H1 (cell line): ENCODE measurements at regions not wholly inside any gene's neighbourhood (a gene's known extent, or its start where the extent isn't known, plus 50 kb on each side); places are given as distances from the start of the nearest gene placed in this dataset.

Experiments used
- CTCF ChIA-PET: fragments of 300-600 bp; sonication (Branson Sonifier 250); formaldehyde crosslinking; loops from one replicate; lab custom pipeline; 2021; ENCODE audit not compliant: partially characterized antibody; lab: Charles Lee
- POLR2A ChIA-PET: fragments of 300-600 bp; sonication (Branson Sonifier 250); formaldehyde crosslinking; loops from one replicate; lab custom pipeline; 2021; ENCODE audit warnings: inconsistent platforms; ENCODE audit not compliant: partially characterized antibody; lab: Charles Lee
- DNase-seq, 2 experiments: peaks; one replicate each; pipeline versions ENCODE4 v3.0.0 to v3.0.0-alpha.2; 2010 to 2022; ENCODE audit warnings: low spot score in 2 of 2, low read depth in 1 of 2, mixed read lengths in 1 of 2
- FAIRE-seq: peaks from 2 replicates; lab custom pipeline; 2011; peaks lifted over from hg19 to GRCh38; lab: Jason Lieb, UNC
- H2AFZ ChIP-seq: 2 replicates; pipeline ENCODE4 v1.8.1; 2012; ENCODE audit warnings: low read length, inconsistent platforms
- H2AK5ac ChIP-seq: 2 replicates; pipeline ENCODE4 v1.6.1; 2013; ENCODE audit warnings: low read depth, low read length
- H2BK120ac ChIP-seq: replicated peaks from 2 replicates; pipeline ENCODE3; 2013; ENCODE audit warnings: low read depth, low read length, inconsistent platforms
- H2BK12ac ChIP-seq: 2 replicates; pipeline ENCODE4 v1.6.1; 2013; ENCODE audit warnings: low read depth, low read length
- H2BK15ac ChIP-seq: 2 replicates; pipeline ENCODE4 v1.6.1; 2013; ENCODE audit warnings: low read length
- H2BK20ac ChIP-seq: 2 replicates; pipeline ENCODE4 v1.6.1; 2013; ENCODE audit warnings: low read length
- H2BK5ac ChIP-seq: 2 replicates; pipeline ENCODE4 v1.6.1; 2013; ENCODE audit warnings: low read depth, low read length
- H3K14ac ChIP-seq: 2 replicates; pipeline ENCODE4 v1.6.1; 2013; ENCODE audit warnings: inconsistent platforms; ENCODE audit not compliant: insufficient read length
- H3K18ac ChIP-seq: 2 replicates; pipeline ENCODE4 v1.6.1; 2013; ENCODE audit warnings: low read length; ENCODE audit errors: extremely low read depth
- H3K23ac ChIP-seq: 2 replicates; pipeline ENCODE4 v1.6.1; 2013; ENCODE audit warnings: inconsistent platforms; ENCODE audit not compliant: insufficient read length
- H3K23me2 ChIP-seq: 2 replicates; pipeline ENCODE4 v1.6.1; 2013; ENCODE audit warnings: low read depth, low read length
- H3K27ac ChIP-seq: 2 replicates; pipeline ENCODE4 v1.6.1; 2011; ENCODE audit warnings: low read depth, low read length, inconsistent platforms
- H3K27me3 ChIP-seq, 4 experiments: replicated peaks in 1 of 4; 1 replicate in 1 of 4; 2 replicates in 3 of 4; pipeline versions ENCODE4 v1.6.1 to v1.8.1; 2011 to 2013; ENCODE audit warnings: low read length in 3 of 4, mild to moderate bottlenecking in 3 of 4, inconsistent platforms in 2 of 4, mixed read lengths in 2 of 4, moderate library complexity in 1 of 4; ENCODE audit not compliant: control insufficient read depth in 3 of 4, insufficient read depth in 3 of 4; ENCODE audit errors: extremely low read depth in 1 of 4
- H3K36me3 ChIP-seq, 4 experiments: 2 replicates each; pipeline versions ENCODE4 v1.6.1 to v1.8.1; 2011 to 2013; ENCODE audit warnings: mild to moderate bottlenecking in 4 of 4, low read length in 3 of 4, moderate library complexity in 2 of 4, control low read depth in 1 of 4, inconsistent platforms in 1 of 4; ENCODE audit not compliant: insufficient read depth in 4 of 4, control insufficient read depth in 2 of 4
- H3K4ac ChIP-seq: replicated peaks from 2 replicates; pipeline ENCODE3; 2013; ENCODE audit warnings: low read length, low read depth, mixed read lengths, inconsistent platforms; ENCODE audit not compliant: insufficient read length
- H3K4me1 ChIP-seq, 4 experiments: replicated peaks in 1 of 4; 1 replicate in 1 of 4; 2 replicates in 3 of 4; pipeline versions ENCODE4 v1.6.1 to v1.8.1; 2011 to 2013; ENCODE audit warnings: low read length in 3 of 4, inconsistent platforms in 2 of 4, mixed read lengths in 1 of 4; ENCODE audit not compliant: insufficient read depth in 4 of 4, control insufficient read depth in 3 of 4
- H3K4me2 ChIP-seq, 2 experiments: 2 replicates each; pipeline versions ENCODE4 v1.6.1 to v1.8.1; 2011 to 2013; ENCODE audit warnings: low read depth in 2 of 2, low read length in 2 of 2, control low read depth in 1 of 2, inconsistent platforms in 1 of 2, mild to moderate bottlenecking in 1 of 2; ENCODE audit not compliant: insufficient read depth in 1 of 2
- H3K4me3 ChIP-seq, 4 experiments: fragments of 200-600, 300-600 bp in 1 of 4; sonication (generic), shearing (Covaris generic), sonication (Bioruptor Twin) in 1 of 4; 2 replicates each; pipeline versions ENCODE4 v1.5.1 to v1.8.1; 2011 to 2016; ENCODE audit warnings: low read length in 4 of 4, low read depth in 3 of 4, control low read depth in 2 of 4, inconsistent platforms in 2 of 4, mild to moderate bottlenecking in 2 of 4, mixed read lengths in 1 of 4, moderate library complexity in 1 of 4; ENCODE audit not compliant: insufficient read depth in 2 of 4; ENCODE audit errors: extremely low read depth in 1 of 4
- H3K56ac ChIP-seq: replicated peaks from 2 replicates; pipeline ENCODE3; 2013; ENCODE audit warnings: low read depth, mild to moderate bottlenecking, mixed read lengths, low read length, inconsistent platforms; ENCODE audit not compliant: insufficient read length
- H3K79me1 ChIP-seq: 2 replicates; pipeline ENCODE4 v1.6.1; 2013; ENCODE audit warnings: low read depth, low read length, control low read depth
- H3K79me2 ChIP-seq, 2 experiments: 2 replicates each; pipeline versions ENCODE4 v1.6.1 to v1.8.1; 2012 to 2013; ENCODE audit warnings: low read length in 2 of 2, mild to moderate bottlenecking in 2 of 2, inconsistent platforms in 1 of 2; ENCODE audit not compliant: insufficient read depth in 2 of 2, control insufficient read depth in 1 of 2
- H3K9ac ChIP-seq, 4 experiments: replicated peaks in 1 of 4; 1 replicate in 1 of 4; 2 replicates in 3 of 4; pipeline versions ENCODE4 v1.6.1 to v1.8.1; 2011 to 2013; ENCODE audit warnings: low read depth in 3 of 4, low read length in 3 of 4, control low read depth in 2 of 4, mild to moderate bottlenecking in 2 of 4, moderate library complexity in 2 of 4, inconsistent platforms in 1 of 4; ENCODE audit errors: extremely low read depth in 1 of 4
- H3K9me3 ChIP-seq, 2 experiments: 2 replicates each; pipeline versions ENCODE4 v1.6.1 to v1.8.1; 2012 to 2013; ENCODE audit warnings: mild to moderate bottlenecking in 2 of 2, moderate library complexity in 2 of 2, control low read depth in 1 of 2, inconsistent platforms in 1 of 2, low read depth in 1 of 2, low read length in 1 of 2, mixed read lengths in 1 of 2; ENCODE audit not compliant: insufficient read depth in 2 of 2
- H4K20me1 ChIP-seq, 2 experiments: replicated peaks in 1 of 2; 2 replicates each; pipeline versions ENCODE3 to v1.8.1; 2011 to 2013; ENCODE audit warnings: inconsistent platforms in 2 of 2, low read length in 2 of 2, mild to moderate bottlenecking in 1 of 2; ENCODE audit not compliant: insufficient read depth in 2 of 2, control insufficient read depth in 1 of 2
- H4K5ac ChIP-seq: 2 replicates; pipeline ENCODE4 v1.6.1; 2013; ENCODE audit warnings: low read length, low read depth, mixed read lengths, inconsistent platforms; ENCODE audit not compliant: insufficient read length
- H4K8ac ChIP-seq: 2 replicates; pipeline ENCODE4 v1.8.0; 2013; ENCODE audit warnings: mild to moderate bottlenecking, moderate library complexity, low read length, inconsistent platforms; ENCODE audit not compliant: insufficient read depth; ENCODE audit errors: extremely low read depth
- H4K91ac ChIP-seq: replicated peaks from 2 replicates; pipeline ENCODE3; 2013; ENCODE audit warnings: low read length, mixed read lengths, inconsistent platforms; ENCODE audit not compliant: insufficient read length
- ASH2L ChIP-seq: fragments of 200-600, 300-600 bp; sonication (generic); IDR thresholded peaks from one replicate; pipeline ENCODE4 v1.7.1; 2017; ENCODE audit warnings: low read length
- BACH1 ChIP-seq: IDR thresholded peaks from 2 replicates; pipeline ENCODE4 v1.6.1; 2012; ENCODE audit warnings: low read length, improper control_type of control experiment
- CREB1 ChIP-seq: IDR thresholded peaks from 2 replicates; pipeline ENCODE4 v1.6.1; 2012; ENCODE audit warnings: inconsistent platforms
- CTCF ChIP-seq, 3 experiments: IDR thresholded peaks; 1 replicate in 2 of 3; 2 replicates in 1 of 3; pipeline versions ENCODE4 v1.5.1 to v1.6.1; 2011; ENCODE audit warnings: low read length in 3 of 3, mild to moderate bottlenecking in 3 of 3, inconsistent platforms in 2 of 3, low read depth in 1 of 3, moderate library complexity in 1 of 3; ENCODE audit not compliant: insufficient read depth in 1 of 3; ENCODE audit errors: control extremely low read depth in 1 of 3
- EP300 ChIP-seq, 2 experiments: IDR thresholded peaks; 1 replicate in 1 of 2; 2 replicates in 1 of 2; pipeline ENCODE4 v1.6.1; 2011 to 2012; ENCODE audit warnings: low read depth in 2 of 2, low read length in 2 of 2, mild to moderate bottlenecking in 2 of 2, borderline replicate concordance in 1 of 2, inconsistent platforms in 1 of 2, moderate library complexity in 1 of 2
- MAFK ChIP-seq: IDR thresholded peaks from 2 replicates; pipeline ENCODE4 v1.6.1; 2012; ENCODE audit warnings: low read depth, mild to moderate bottlenecking, improper control_type of control experiment, low read length
- MAX ChIP-seq: IDR thresholded peaks from 2 replicates; pipeline ENCODE4 v1.6.1; 2012; ENCODE audit warnings: inconsistent platforms
- NRF1 ChIP-seq: IDR thresholded peaks from 2 replicates; pipeline ENCODE4 v1.6.1; 2011; ENCODE audit warnings: mild to moderate bottlenecking, low read depth, low read length, improper control_type of control experiment
- POLR2AphosphoS5 ChIP-seq: IDR thresholded peaks from 2 replicates; pipeline ENCODE4 v1.6.1; 2011; ENCODE audit warnings: low read depth, low read length
- RNF2 ChIP-seq: fragments of 200-900, 300-1000 bp; sonication (generic); IDR thresholded peaks from 2 replicates; pipeline ENCODE4 v1.7.1; 2016; ENCODE audit warnings: borderline replicate concordance, low read depth, mild to moderate bottlenecking, antibody characterized with exemption, low read length; ENCODE audit not compliant: poor library complexity, severe bottlenecking; ENCODE audit errors: missing control alignments
- SAP30 ChIP-seq: fragments of 300-600 bp; sonication (generic); IDR thresholded peaks from 2 replicates; pipeline ENCODE4 v1.7.1; 2012; ENCODE audit warnings: low read length, moderate library complexity, mild to moderate bottlenecking, inconsistent platforms; ENCODE audit not compliant: insufficient read depth, insufficient replicate concordance
- SIRT6 ChIP-seq: IDR thresholded peaks from one replicate; pipeline ENCODE4 v1.7.1; 2012; ENCODE audit warnings: low read length, inconsistent platforms
- TCF12 ChIP-seq: IDR thresholded peaks from 2 replicates; pipeline ENCODE4 v1.6.1; 2011; ENCODE audit warnings: low read depth, mild to moderate bottlenecking, low read length
- WGBS, 2 experiments: shearing (Covaris generic) in 1 of 2; methylation state at CpG; one replicate each; pipeline versions ENCODE4 v1.1.6 to v1.1.7; 2013 to 2015; ENCODE audit warnings: low lambda C conversion rate in 2 of 2, mixed read lengths in 2 of 2, inconsistent platforms in 1 of 2, low coverage in 1 of 2, missing lambda C conversion rate in 1 of 2; ENCODE audit not compliant: insufficient replicate concordance in 2 of 2, insufficient coverage in 1 of 2, insufficient read length in 1 of 2; ENCODE audit errors: extremely low coverage in 1 of 2, missing lambda C conversion rate in 1 of 2; 5-methylcytosine and 5-hydroxymethylcytosine counted together

- H3K27ac ChIP-seq: no peak overlapping the region
- WGBS, 2 experiments: 93% methylated on average over 10 of the region's 10 CpGs; no CpG with 5 or more reads in 1 of the 2 experiments
- H2BK5ac ChIP-seq: no peak overlapping the region
- CTCF ChIA-PET: no interaction called here
- no peak for DNase-seq
- no peak overlapping the region for H3K14ac ChIP-seq
- no peak overlapping the region for H2BK15ac ChIP-seq
- no peaks in the 10 kb centered on the region for H3K4me1 ChIP-seq
- no peak overlapping the region for H4K8ac ChIP-seq
- H3K79me2 ChIP-seq: no peaks in the 10 kb centered on the region
- H3K9ac ChIP-seq: no peak overlapping the region
- no peak overlapping the region for H3K56ac ChIP-seq
- H4K91ac ChIP-seq: no peak overlapping the region
- no peaks in the 10 kb centered on the region; the same call in 1 of the 2 replicates for H3K23me2 ChIP-seq
- POLR2A ChIA-PET: no interaction called here
- no peak overlapping the region for H3K4ac ChIP-seq
- H4K20me1 ChIP-seq: no peaks in the 10 kb centered on the region
- H3K9me3 ChIP-seq: peaks cover 17 to 21% of the 10 kb centered on the region in 2 experiments
- H3K18ac ChIP-seq: no peak overlapping the region
- no peak for FAIRE-seq
- no peak overlapping the region for H2AFZ ChIP-seq
- H2BK20ac ChIP-seq: no peak overlapping the region
- no peak overlapping the region for H3K23ac ChIP-seq
- no peak overlapping the region for H2BK12ac ChIP-seq
- H2BK120ac ChIP-seq: no peak overlapping the region
- no peak overlapping the region for H4K5ac ChIP-seq
- no peak overlapping the region for H3K4me2 ChIP-seq
- no peaks in the 10 kb centered on the region for H3K79me1 ChIP-seq
- no peaks in the 10 kb centered on the region for H3K36me3 ChIP-seq
- no peak overlapping the region for H3K4me3 ChIP-seq
- no peak overlapping the region for H2AK5ac ChIP-seq
- no peaks in the 10 kb centered on the region for H3K27me3 ChIP-seq
- TF ChIP-seq SAP30 (no peak), RNF2 (no peak), BACH1 (no peak), SIRT6 (no peak), MAX (no peak), EP300 (IDR thresholded peaks at IDR 0.05; ENCODE audit: borderline replicate concordance in 1 of 2, low read depth in 2 of 2, low read length in 2 of 2) (no peak), MAFK (no peak), ASH2L (no peak), POLR2AphosphoS5 (no peak), CTCF (IDR thresholded peaks at IDR 0.05; ENCODE audit: control extremely low read depth in 1 of 3, insufficient read depth in 1 of 3, low read depth in 1 of 3, low read length in 3 of 3) (no peak), TCF12 (no peak), CREB1 (no peak), NRF1 (no peak)
These were observed 764.4 kb downstream of the LIG4 start for GRCh38 chr13:107450931-107451330.
